ENCODE measurements at regions not wholly inside any gene's neighbourhood (a gene's known extent, or its start where the extent isn't known, plus 50 kb on each side); places are given as distances from the start of the nearest gene placed in this dataset.

DNA sequence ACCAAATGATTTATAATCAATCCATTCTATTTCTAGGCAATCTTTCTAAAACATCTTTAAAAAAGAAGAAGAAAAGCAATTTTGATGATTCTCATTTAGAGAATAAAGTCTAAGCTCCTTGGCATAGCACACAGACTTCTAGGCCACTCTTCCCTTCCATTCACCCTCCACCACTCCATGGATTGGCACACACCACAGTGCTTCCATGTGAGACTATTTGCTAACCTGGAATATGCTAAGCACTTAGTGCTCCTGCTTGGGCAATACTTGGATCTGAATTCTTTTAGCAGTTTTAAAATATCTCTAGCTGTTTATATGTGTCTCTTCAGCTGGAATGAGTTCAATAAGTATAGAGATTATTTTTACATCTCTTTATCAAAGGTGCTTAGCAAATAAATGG is 177.6 kb upstream of the FBXL7 start:
- Histone ChIP-seq H3K4me3 (no peak overlapping the region), H3K36me3 (no peaks in the 10 kb centered on the region), H3K4me1 (no peaks in the 10 kb centered on the region), H3K27me3 (no peaks in the 10 kb centered on the region), H3K9me3 (peaks cover 0 to 5% (median 0%) of the 10 kb centered on the region in 4 donors), H3K27ac (replicated peaks in 1 of 4) (no peak overlapping the region)
- DNase-seq (ENCODE audit: extremely low spot score): no peak
- intact Hi-C loops (cut with DNase I): no loop called here
- TF ChIP-seq POLR2A (IDR thresholded peaks at IDR 0.05; ENCODE audit: low read depth): no peak
- TF ChIP-seq, protein P1, sequence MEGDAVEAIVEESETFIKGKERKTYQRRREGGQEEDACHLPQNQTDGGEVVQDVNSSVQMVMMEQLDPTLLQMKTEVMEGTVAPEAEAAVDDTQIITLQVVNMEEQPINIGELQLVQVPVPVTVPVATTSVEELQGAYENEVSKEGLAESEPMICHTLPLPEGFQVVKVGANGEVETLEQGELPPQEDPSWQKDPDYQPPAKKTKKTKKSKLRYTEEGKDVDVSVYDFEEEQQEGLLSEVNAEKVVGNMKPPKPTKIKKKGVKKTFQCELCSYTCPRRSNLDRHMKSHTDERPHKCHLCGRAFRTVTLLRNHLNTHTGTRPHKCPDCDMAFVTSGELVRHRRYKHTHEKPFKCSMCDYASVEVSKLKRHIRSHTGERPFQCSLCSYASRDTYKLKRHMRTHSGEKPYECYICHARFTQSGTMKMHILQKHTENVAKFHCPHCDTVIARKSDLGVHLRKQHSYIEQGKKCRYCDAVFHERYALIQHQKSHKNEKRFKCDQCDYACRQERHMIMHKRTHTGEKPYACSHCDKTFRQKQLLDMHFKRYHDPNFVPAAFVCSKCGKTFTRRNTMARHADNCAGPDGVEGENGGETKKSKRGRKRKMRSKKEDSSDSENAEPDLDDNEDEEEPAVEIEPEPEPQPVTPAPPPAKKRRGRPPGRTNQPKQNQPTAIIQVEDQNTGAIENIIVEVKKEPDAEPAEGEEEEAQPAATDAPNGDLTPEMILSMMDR (IDR thresholded peaks at IDR 0.05): no peak
- TF ChIP-seq EP300 (IDR thresholded peaks at IDR 0.05): no peak
- TF ChIP-seq POLR2AphosphoS5 (IDR thresholded peaks at IDR 0.05): no peak

DNA sequence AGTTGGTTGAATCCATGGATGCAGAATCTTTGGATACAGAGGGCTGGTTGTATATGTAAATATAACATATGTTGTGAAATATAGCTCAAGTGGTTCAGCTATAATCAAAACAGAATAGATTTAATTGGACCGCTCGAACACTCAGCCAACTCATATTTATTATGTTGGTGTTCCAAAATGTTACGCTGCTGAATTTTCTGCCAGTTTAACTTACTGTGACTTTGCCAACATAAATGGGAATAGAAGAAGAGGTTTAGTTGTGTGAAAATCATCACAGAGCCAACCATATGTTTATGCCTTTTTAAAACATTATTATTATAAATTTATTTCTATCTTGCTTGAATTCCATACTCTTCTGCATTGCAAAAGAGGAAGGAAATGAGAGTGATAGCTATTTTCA is 178.2 kb upstream of the FBXL7 start:
- intact Hi-C loops (cut with DNase I): no loop called here
- no peaks in the 10 kb centered on the region for H3K4me1 ChIP-seq
- no peak for DNase-seq (ENCODE audit: extremely low spot score)
- H3K27ac ChIP-seq (replicated peaks in 1 of 4): no peak overlapping the region
- no peaks in the 10 kb centered on the region for H3K36me3 ChIP-seq
- H3K27me3 ChIP-seq: no peaks in the 10 kb centered on the region
- WGBS: 71% methylated on average over 3 of the region's 3 CpGs
- no peak overlapping the region for H3K4me3 ChIP-seq
- TF ChIP-seq EP300 (IDR thresholded peaks at IDR 0.05): no peak
- TF ChIP-seq, protein P1 (IDR thresholded peaks at IDR 0.05): no peak
- TF ChIP-seq POLR2AphosphoS5 (IDR thresholded peaks at IDR 0.05): no peak
- no peak for TF ChIP-seq POLR2A (IDR thresholded peaks at IDR 0.05; ENCODE audit: low read depth)
- peaks cover 0 to 5% (median 0%) of the 10 kb centered on the region in 4 donors for H3K9me3 ChIP-seq

DNA sequence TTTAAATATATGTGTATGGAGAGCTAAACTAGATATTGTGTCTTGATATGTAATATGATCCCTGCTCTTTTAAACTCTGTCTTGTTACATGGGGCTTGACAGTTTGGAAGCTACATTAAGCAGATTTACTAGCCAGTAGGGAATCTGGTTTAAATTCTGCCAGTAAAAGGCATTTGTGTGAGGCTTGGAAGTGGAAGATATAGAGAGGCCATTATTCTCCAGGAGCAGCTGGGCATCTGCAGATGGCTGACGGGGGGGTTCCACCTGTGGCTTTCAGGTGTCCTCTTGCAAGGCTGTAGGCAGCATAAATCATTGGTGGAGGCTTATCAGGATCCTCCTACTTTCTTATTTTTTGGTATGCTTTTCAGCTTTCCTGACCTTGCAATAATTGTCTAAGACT is 179.1 kb upstream of the FBXL7 start:
- Histone ChIP-seq H3K27ac (replicated peaks in 1 of 4) (no peak overlapping the region), H3K36me3 (no peaks in the 10 kb centered on the region), H3K27me3 (no peaks in the 10 kb centered on the region), H3K9me3 (no peaks in the 10 kb centered on the region), H3K4me3 (no peak overlapping the region), H3K4me1 (no peaks in the 10 kb centered on the region)
- DNase-seq (ENCODE audit: extremely low spot score): no peak
- 83% methylated on average over 1 of the region's 1 CpG for WGBS
- intact Hi-C loops (cut with DNase I): no loop called here
- TF ChIP-seq POLR2AphosphoS5 (IDR thresholded peaks at IDR 0.05) (no peak), EP300 (IDR thresholded peaks at IDR 0.05) (no peak), POLR2A (IDR thresholded peaks at IDR 0.05; ENCODE audit: low read depth) (no peak)
- TF ChIP-seq, protein P1 (IDR thresholded peaks at IDR 0.05): no peak

DNA sequence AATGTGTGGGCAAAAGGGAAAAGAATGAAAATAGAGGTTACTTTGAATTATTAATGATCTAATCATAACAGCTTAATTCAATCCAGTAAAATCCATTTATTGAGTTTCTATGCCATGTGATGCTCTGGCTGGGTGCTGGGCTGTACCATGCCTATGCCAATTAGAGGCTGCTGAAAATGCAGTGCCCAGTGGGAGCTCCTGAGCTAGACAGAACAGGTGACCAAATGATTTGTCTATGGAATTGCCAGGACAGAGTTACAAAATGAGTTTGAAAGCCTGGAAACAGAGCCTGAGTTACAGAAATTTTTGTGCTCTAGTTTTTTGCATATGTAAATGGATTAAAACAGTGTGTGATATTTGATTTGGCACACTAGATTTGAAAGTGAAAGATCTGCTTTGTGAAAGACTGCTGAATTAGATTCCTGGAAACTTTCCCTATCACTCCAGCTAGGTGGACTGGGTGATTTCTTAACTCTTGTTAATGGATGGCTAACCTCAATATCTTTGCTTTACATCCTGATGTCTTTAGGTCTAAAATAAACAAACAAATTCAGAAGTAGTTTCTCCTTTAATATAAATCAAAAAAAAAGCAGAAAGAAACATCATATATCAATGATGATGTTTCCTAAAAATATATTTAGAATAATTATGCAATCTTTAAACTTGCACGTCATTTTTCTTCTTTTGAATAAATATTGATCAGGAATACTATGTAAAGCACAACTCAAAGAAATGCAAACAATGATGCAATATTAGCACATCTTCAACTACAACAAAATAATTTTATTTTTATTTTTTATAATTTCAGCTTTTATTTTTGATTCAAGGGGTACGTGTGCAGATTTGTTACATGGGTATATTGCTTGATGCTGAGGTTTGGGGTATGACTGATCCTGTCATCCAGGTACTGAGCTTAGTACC is 194.8 kb upstream of the FBXL7 start:
- 82% methylated on average over 2 of the region's 2 CpGs for WGBS
- Histone ChIP-seq H3K27me3 (no peaks in the 10 kb centered on the region), H3K4me3 (no peak overlapping the region), H3K4me1 (no peaks in the 10 kb centered on the region), H3K9me3 (no peaks in the 10 kb centered on the region), H3K36me3 (no peaks in the 10 kb centered on the region), H3K27ac (replicated peaks in 1 of 4) (no peak overlapping the region)
- intact Hi-C loops (cut with DNase I): no loop called here
- no peak for DNase-seq (ENCODE audit: extremely low spot score)
- TF ChIP-seq, protein P1 (IDR thresholded peaks at IDR 0.05): no peak
- TF ChIP-seq EP300 (IDR thresholded peaks at IDR 0.05) (no peak), POLR2A (IDR thresholded peaks at IDR 0.05; ENCODE audit: low read depth) (no peak), POLR2AphosphoS5 (IDR thresholded peaks at IDR 0.05) (no peak)

All from esophagus muscularis mucosa (tissue), 4 donors.